ENCODE measurements at regions not wholly inside any gene's neighbourhood (a gene's known extent, or its start where the extent isn't known, plus 50 kb on each side); places are given as distances from the start of the nearest gene placed in this dataset.

- TF ChIP-seq CTCF (IDR thresholded peaks at IDR 0.05; ENCODE audit: borderline replicate concordance): no peak
- Histone ChIP-seq H3K27ac (replicated peaks) (no peak overlapping the region), H3K36me3 (no peaks in the 10 kb centered on the region), H3K4me1 (no peaks in the 10 kb centered on the region), H3K4me3 (no peak overlapping the region), H3K9me3 (replicated peaks) (no peaks in the 10 kb centered on the region), H3K27me3 (ENCODE audit: low read depth) (peaks cover 48% of the 10 kb centered on the region)
- intact Hi-C loops (cut with micrococcal nuclease): no loop called here
- no peak for DNase-seq
These were observed 128.3 kb downstream of the CYRIA start for GRCh38 chr2:16537347-16537746.

GRCh38 chr2:16526193-16526592 is 139.4 kb downstream of the CYRIA start:
- intact Hi-C loops (cut with micrococcal nuclease): no loop called here
- no peak for TF ChIP-seq CTCF (IDR thresholded peaks at IDR 0.05; ENCODE audit: borderline replicate concordance)
- H3K36me3 ChIP-seq: no peaks in the 10 kb centered on the region
- DNase-seq: no peak
- no peak overlapping the region for H3K4me3 ChIP-seq
- H3K9me3 ChIP-seq (replicated peaks): no peaks in the 10 kb centered on the region
- H3K27ac ChIP-seq (replicated peaks): no peak overlapping the region
- H3K27me3 ChIP-seq (ENCODE audit: low read depth): peaks cover 65% of the 10 kb centered on the region
- H3K4me1 ChIP-seq: peaks cover 6% of the 10 kb centered on the region

DNA sequence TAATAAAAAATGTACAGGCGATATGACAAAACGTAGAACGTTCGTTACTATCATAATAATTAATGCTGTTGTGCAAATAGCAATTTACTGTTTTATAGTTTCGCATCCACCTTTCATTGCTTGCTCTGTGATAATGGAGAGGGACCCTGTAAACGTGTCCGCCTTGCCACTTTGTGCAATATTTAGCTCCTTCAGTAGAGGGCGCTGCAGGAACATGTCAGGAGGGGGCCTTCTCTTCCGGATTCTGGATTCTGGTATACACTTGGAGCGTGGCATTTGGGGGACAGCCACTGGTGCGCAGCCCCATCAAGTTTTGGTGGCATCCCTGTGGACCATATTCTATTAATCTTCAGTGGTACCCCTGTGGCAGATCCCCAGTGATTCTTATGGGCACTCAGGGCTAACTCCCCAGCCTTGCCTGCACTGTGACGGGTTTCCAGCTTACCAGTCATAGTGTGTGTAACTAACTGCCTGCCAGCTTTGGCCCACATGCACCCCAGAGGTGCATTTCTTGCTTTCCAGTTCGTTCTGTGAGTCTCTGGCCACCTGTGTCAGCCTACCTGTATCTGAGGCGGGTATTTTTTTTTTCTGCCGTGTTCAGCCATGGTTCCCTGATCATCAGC is 140.3 kb downstream of the CYRIA start:
- intact Hi-C loops (cut with micrococcal nuclease): no loop called here
- no peak for DNase-seq
- Histone ChIP-seq H3K27me3 (ENCODE audit: low read depth) (peaks cover 57% of the 10 kb centered on the region), H3K36me3 (no peaks in the 10 kb centered on the region), H3K9me3 (replicated peaks) (no peaks in the 10 kb centered on the region), H3K27ac (replicated peaks) (no peak overlapping the region), H3K4me1 (peaks cover 6% of the 10 kb centered on the region), H3K4me3 (no peak overlapping the region)
- peak; percentile 49 for TF ChIP-seq CTCF (IDR thresholded peaks at IDR 0.05; ENCODE audit: borderline replicate concordance)

DNA sequence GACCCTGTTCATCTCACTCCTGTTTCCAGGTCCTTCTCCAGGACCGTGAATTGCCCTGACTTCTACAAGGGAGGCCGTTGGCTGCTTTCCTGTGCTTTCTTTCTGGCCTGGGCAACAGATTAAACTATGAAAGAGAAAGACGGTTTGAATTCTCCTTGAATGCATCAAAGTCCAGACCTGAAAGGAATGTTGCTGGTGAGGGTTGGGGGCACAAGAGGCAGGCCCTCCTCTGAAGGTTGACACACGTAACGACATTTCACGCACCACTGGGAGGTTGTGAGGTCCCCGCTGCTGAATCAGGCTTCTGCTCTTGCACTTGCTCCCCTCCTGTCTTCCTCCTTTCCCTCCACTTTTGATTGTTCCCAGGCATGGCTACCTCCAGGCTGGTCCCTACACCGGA is 141.9 kb downstream of the CYRIA start:
- Histone ChIP-seq H3K27me3 (ENCODE audit: low read depth) (peaks cover 50% of the 10 kb centered on the region), H3K4me1 (peaks cover 6% of the 10 kb centered on the region), H3K36me3 (no peaks in the 10 kb centered on the region), H3K4me3 (no peak overlapping the region), H3K9me3 (replicated peaks) (no peaks in the 10 kb centered on the region), H3K27ac (replicated peaks) (no peak overlapping the region)
- no peak for DNase-seq
- no peak for TF ChIP-seq CTCF (IDR thresholded peaks at IDR 0.05; ENCODE audit: borderline replicate concordance)
- intact Hi-C loops (cut with micrococcal nuclease): no loop called here

DNA sequence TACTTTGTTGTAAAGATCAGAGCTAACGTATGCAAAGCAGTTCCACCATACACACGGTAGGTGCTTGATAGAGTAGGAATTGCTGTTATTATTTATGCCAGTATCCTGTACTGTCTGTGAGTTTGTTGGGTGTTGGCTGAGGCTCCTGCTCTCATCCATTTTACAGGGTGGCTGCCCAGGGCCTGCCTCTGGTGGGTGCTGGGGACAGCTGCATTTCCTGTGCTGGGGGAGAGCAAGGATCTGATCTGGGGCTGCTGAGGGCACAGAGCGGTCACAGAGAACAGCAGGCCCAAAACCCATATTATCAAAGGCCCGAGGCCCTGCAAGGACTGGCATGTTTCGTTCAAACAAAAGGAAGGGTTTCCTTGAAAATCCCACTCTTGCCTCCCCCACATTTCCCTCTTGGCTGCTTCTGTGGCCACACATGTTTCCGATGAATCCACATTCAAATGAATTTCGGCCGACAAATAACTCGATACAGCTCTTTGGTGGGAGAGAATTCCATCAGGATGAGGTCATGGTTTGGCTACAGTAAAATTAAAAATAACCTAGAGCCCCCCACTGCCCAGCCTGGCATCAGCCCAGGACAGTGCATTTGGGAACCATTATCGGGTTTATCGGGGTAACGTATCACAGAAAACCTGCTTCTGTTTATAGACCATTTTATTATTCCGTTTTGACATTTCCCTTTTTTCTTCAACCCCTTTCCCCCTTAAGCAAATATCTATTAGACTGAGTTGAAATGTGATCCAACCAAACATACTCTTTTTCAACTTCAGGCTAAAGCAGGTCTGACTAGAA is 143.4 kb downstream of the CYRIA start:
- peaks cover 6% of the 10 kb centered on the region for H3K4me1 ChIP-seq
- H3K9me3 ChIP-seq (replicated peaks): no peaks in the 10 kb centered on the region
- no peak for DNase-seq
- no peak overlapping the region for H3K4me3 ChIP-seq
- intact Hi-C loops (cut with micrococcal nuclease): no loop called here
- H3K36me3 ChIP-seq: no peaks in the 10 kb centered on the region
- H3K27ac ChIP-seq (replicated peaks): no peak overlapping the region
- no peak for TF ChIP-seq CTCF (IDR thresholded peaks at IDR 0.05; ENCODE audit: borderline replicate concordance)
- H3K27me3 ChIP-seq (ENCODE audit: low read depth): peaks cover 50% of the 10 kb centered on the region

All from left ventricle myocardium inferior (tissue), 1 donor.